GM19351 (cell line): ENCODE measurements at regions not wholly inside any gene's neighbourhood (a gene's known extent, or its start where the extent isn't known, plus 50 kb on each side); places are given as distances from the start of the nearest gene placed in this dataset.
"Not testable (repeated sequence)": the region's sequence is repeated elsewhere in the genome, so short reads cannot be mapped to it uniquely, and the experiment has no call there.

Experiments
- ATAC-seq: cut with Tn5 transposase; IDR thresholded peaks from one replicate; pipeline ENCODE4 v1.9.1; 2021; ENCODE audit warnings: mild to moderate bottlenecking, moderate library complexity; ENCODE audit not compliant: unreplicated experiment

DNA sequence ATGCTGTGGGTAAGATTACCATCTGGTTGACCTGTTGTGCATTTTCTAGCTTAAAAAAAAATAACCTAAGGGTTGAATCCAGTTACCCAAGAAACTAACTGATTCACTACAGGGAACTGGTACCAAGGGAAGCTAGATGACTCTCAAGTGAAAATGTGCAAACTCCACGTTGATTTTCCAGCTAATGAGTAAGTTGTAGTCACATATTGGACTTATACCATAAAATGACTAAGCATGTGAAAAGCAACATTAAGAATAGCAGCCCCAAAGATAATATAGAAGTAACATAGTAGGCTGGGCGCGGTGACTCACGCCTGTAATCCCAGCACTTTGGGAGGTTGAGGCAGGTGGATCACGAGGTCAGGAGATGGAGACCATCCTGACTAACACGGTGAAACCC lies 270.9 kb downstream of the SPRY1 start:
- no peak for ATAC-seq

DNA sequence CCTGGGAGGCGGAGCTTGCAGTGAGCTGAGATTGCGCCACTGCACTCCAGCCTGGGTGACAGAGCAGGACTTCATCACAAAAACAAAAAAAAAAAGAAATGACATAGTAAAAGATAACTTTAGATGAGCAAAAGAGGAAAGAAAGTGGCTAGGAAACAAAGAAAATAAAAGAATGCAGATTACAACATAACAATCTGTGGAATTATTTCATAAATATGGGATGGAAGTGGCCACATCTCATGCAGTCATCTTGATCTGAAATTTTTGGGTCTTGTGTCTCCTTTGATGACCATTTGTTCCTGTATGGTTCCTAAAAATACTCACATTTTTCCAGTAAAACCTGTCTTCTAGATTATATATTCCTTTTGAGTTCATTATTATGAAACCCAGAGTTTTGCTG lies 271.4 kb downstream of the SPRY1 start:
- ATAC-seq = no peak

DNA sequence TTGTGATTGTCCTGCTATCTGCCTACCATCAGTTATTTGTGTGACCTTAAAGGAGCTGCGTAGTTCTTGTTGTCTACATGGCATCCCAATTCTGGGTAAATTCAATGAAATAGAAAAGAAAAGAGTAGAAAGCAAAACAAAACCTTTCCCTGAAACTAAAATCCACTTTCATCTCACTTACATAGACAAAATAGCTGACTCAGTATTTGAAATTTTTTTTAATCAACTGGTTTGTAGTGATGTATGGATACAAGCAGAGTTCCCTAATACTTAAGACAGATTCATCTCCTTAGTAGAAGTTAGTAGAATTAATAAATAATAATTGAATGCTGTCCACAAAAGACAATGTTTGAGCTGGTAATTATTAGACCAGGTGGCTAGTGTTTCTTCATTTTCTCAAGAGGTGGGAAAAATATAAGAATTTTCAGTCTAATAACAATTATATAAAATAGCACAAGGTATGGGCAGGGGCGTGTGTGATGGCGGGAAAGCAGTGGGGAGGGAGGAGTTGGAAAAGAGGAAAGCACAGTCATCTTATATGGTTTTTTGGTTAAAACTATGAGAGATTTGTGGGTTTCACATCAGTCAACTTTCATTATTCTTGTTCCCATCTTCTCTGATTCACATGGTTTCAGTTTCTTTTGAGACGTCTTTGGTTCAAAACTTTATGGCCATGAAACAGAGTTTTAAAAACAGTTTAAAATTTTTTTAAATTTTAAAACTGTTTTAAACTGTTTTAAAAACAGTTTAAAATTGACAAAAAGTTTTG lies 275.2 kb downstream of the SPRY1 start:
- peak; percentile 95 for ATAC-seq

DNA sequence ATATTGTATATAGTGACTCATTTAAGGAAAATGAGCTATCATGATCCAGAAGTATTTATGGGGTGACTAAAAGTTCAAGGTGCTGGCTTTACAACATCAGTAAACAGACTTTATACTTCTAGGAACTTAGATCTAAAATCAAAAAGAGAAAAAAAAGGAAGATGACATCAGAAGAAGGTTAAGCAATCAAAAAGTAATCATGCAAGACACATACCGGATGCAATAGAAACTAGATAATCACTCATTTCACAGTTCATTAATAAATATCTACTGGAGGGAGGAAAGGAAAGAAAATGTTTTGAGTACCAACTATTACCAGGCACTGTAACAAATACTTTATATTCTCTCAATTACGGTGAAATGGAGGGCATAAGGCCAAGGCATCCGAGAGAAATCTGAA lies 276.4 kb downstream of the SPRY1 start:
- no peak for ATAC-seq

- ATAC-seq = no peak
Measured at GRCh38 chr4:123673971-123674370, 277.4 kb downstream of the SPRY1 start.

- no peak for ATAC-seq
Measured at GRCh38 chr4:123674762-123675465, 278.3 kb downstream of the SPRY1 start.

DNA sequence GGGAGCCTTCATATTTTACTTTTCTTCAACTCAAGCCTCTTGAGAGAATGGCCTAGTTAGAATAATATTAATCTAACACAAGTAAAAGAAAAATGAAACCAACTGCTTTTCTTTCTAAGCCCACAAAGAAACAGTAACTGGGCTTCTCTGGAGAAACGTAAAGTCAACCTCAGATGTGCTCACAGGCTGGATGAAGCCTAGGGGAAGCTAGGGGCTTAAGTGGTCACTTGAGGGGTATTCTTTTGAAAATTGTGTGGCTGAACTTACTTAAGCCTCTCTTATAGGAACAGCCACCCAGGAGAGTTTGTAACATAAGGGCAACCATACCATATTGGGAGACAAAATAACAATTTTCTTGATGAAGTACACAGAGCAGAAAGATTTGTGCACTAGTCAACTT lies 279.0 kb downstream of the SPRY1 start:
- no peak for ATAC-seq

GRCh38 chr4:123676071-123676889 lies 279.7 kb downstream of the SPRY1 start:
- no peak for ATAC-seq

DNA sequence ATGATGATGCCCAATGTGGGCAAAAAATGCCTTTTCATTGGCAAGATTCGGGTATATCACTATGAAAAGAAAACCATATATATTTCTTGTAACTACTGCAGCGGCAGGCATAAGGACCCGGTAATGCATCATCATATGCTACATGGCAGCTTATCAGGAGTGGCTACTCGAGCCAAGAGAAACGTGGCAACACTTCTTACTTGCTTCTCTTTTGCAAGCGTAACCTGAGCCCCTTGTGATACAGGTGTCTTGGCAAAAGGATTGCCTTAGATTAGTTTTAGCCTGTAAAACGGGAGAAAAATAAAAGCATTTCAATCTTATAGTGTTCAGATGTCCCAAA lies 280.3 kb downstream of the SPRY1 start:
- ATAC-seq = no peak

DNA sequence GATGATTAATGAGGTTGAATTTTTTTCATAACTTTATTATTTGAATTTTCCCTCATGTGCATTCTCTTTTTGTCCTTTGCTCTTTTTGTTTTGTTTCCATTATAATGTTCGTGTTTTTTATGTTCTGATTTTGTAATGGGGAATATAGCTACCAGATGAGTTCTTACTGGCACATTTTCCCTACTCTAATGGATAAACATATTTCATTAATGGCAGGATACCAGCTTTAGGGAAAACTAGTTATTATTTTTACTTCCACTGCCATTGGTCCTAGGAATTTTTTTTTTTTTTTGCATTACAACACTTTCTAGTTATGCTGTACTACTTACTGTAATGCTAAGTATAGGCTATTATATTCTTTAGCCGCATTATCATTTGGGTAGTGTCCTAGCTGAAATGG lies 286.3 kb downstream of the SPRY1 start:
- no peak for ATAC-seq

DNA sequence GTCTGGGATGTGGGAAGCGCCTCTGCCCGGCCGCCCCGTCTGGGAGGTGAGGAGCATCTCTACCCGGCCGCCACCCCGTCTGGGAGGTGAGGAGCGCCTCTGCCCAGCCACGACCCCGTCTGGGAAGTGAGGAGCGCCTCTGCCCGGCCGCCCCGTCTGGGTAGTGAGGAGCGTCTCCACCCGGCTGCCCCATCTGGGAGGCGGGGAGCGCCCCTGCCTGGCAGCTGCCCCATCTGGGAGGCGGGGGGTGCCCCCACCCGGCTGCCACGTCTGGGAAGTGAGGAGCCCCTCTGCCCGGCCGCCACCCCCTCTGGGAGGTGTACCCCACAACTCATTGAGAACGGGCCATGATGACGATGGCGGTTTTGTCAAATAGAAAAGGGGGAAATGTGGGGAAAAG lies 288.3 kb downstream of the SPRY1 start:
- ATAC-seq = not testable (repeated sequence)

GRCh38 chr4:123695531-123695930 lies 298.9 kb downstream of the SPRY1 start:
- ATAC-seq = not testable (repeated sequence)

DNA sequence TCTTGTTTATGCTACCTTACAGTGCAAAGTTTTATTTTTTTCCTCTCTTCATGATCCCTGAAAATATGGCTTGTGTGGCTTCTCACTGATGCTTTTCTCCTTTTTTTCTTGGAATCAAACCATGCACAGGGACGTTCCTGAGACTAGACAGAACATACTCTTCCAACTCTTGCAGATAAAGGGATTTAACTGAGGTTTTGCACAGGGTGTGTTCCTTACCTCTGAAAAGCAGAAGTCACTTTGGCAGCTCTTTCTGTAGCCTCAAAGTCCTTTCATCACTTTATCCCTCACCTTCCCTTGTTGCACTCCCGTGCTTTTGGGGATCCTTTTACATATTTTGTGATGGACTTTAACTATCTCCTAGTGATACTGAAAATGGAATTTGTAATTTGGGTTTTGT lies 300.1 kb downstream of the SPRY1 start:
- no peak for ATAC-seq

DNA sequence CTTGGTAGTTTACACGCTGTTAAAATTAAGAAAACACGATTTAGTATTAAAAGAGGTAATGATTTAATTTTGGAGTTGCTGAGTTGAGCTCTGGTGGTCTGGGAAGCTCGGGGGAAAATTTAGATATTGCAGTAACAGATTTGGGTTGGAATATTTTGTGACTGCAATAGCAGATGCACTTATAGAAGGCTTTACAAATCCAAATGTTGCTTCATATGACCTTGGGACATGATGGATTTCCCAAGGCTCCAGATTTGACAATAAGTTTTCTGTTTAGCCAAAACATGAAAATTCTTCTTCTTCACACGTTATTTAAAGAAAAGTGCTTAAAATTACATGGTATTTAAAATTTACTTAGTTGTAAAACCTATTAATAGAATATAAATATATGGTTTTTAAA lies 302.0 kb downstream of the SPRY1 start:
- no peak for ATAC-seq

DNA sequence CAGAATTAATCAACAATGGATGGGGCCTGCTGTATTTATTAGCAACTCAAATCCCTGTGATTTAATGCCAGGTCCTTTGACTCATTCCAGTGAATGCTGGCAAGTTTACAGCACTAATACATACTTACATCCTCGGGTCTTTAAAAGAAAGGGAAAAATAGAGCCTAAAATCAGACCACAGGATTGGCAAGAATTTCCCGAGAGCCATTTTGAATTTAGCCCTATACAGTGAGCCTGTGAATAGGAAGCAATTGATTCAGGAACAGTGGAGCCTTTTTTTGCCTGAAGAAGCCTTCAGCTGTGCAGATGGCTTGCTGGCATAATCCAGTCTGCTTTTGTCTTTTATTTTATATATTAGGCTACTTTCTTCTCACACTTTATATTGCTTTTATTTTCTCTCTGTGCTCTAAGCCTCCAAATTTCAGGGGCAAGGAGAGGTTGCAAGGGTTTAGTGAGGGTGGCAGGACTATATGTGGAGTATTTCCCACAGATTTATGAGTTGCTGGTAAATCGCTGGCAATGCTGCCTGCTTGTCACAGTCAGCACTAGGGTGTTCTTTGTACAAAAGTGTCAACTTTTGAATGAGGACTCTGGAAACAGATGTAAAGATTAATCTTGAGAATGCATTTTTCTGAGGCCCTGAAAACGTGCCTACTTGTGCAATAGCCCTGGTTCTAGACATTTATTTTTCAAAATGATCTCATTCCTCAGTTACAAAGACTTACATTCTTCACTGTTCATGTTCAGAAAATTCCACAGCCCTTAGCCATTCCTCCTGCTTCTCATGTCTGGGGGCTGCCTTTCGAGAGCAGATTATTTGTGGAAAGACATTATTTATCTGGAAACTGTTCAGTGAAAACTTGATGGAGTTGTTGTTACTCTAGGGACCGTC lies 303.5 kb downstream of the SPRY1 start:
- ATAC-seq = no peak

GRCh38 chr4:123701131-123701575 lies 304.6 kb downstream of the SPRY1 start:
- ATAC-seq = no peak

DNA sequence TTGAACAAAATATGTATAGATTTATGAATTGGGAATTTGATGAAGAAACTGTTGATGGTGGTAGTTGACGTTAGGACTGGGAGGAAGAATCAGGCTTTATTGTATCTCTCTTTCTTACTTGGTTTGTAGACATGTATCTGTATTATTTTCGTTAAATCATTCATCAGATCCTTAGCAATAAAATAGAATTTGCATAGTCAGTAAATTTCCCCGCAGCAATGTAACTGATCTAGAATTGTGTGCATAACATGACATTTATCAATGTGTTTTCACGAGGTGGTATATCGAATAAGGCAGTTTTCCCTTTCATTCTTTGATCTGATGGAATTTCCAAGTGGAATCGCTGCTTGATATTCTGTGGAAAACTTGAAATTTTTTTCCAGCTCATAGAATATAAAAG lies 308.8 kb downstream of the SPRY1 start:
- ATAC-seq = no peak

DNA sequence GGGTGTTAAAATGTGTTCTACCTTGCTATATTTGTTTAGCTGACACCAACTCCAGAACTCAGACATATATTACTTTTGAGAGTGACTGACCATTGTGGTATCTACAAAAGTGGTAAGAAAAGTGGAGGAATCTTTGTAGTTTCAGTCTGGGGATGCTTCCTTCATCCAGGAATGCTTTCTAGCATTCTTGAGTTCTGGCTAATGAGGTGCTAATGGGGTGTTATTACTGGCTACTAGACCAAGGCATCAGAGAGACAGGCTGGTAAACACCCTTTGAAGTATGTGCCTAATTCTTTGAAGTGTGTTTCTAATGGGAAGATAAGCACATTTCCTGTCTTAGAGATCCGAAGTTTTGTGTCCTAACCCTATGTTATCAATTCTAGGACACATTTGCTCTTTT lies 310.4 kb downstream of the SPRY1 start:
- ATAC-seq = no peak

- no peak for ATAC-seq
Measured at GRCh38 chr4:123708902-123709301, 312.3 kb downstream of the SPRY1 start.

- ATAC-seq = no peak
Measured at GRCh38 chr4:123709336-123709735, 312.7 kb downstream of the SPRY1 start.

DNA sequence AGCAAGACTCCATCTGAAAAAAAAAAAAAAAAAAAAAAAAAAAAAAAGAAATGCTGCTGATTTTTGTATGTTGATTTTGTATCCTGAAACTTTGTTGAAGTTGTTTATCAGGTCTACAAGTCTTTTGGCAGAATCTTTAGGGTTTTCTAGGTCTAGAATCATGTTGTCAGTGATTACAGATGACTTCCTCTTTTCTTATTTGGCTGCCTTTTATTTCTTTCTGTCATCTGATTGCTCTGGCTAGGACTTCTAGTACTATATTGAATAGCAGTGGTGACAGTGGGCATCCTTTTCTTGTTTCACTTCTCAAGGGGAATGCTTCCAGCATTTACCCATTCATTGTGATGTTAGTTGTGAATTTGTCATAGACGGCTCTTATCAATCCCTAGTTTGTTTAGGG lies 334.4 kb downstream of the SPRY1 start:
- ATAC-seq = no peak
